ENCODE measurements at regions not wholly inside any gene's neighbourhood (a gene's known extent, or its start where the extent isn't known, plus 50 kb on each side); places are given as distances from the start of the nearest gene placed in this dataset.
A peak's percentile ranks its signal among the peaks of the same experiment; 100 is the strongest.

DNA sequence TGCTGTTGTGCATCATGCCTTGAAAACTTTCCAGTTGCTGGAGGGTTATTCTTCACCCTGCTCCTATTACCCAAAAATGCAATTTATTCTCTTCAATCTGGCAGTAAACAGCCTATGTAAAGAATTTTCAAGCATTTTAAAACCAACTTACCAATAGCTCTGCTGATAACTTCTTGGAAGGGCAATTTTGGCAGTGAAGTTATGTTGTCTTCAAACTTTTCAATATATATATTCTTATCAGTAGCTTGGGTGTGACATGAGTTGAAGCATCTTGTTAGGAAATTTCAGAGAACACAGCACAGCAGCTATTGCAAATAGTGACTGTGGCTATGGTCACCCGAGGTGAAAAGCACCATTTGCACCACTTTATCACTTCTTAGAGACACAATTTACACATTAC is 395.5 kb downstream of the STK39 start:
- DNase-seq: peak in 2 of 4 donors; percentile 70 to 76

GRCh38 chr2:167851323-167851860 is 396.0 kb downstream of the STK39 start:
- H3K36me3 ChIP-seq: no peaks in the 10 kb centered on the region
- no peaks in the 10 kb centered on the region for H3K9me3 ChIP-seq
- TF ChIP-seq, protein P1, sequence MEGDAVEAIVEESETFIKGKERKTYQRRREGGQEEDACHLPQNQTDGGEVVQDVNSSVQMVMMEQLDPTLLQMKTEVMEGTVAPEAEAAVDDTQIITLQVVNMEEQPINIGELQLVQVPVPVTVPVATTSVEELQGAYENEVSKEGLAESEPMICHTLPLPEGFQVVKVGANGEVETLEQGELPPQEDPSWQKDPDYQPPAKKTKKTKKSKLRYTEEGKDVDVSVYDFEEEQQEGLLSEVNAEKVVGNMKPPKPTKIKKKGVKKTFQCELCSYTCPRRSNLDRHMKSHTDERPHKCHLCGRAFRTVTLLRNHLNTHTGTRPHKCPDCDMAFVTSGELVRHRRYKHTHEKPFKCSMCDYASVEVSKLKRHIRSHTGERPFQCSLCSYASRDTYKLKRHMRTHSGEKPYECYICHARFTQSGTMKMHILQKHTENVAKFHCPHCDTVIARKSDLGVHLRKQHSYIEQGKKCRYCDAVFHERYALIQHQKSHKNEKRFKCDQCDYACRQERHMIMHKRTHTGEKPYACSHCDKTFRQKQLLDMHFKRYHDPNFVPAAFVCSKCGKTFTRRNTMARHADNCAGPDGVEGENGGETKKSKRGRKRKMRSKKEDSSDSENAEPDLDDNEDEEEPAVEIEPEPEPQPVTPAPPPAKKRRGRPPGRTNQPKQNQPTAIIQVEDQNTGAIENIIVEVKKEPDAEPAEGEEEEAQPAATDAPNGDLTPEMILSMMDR (IDR thresholded peaks at IDR 0.05): no peak
- no peaks in the 10 kb centered on the region for H3K4me1 ChIP-seq
- intact Hi-C loops (cut with DNase I): no loop called here
- DNase-seq (peak in 2 of 4 donors; percentile 57 to 60), ATAC-seq (no peak)
- no peak overlapping the region for H3K4me3 ChIP-seq
- no peak overlapping the region for H3K27ac ChIP-seq
- H3K27me3 ChIP-seq: no peaks in the 10 kb centered on the region

More for the DNA sequence above, 395.5 kb downstream of the STK39 start:
- Histone ChIP-seq H3K36me3 (no peaks in the 10 kb centered on the region), H3K4me3 (no peak overlapping the region), H3K9me3 (no peaks in the 10 kb centered on the region), H3K4me1 (no peaks in the 10 kb centered on the region), H3K27me3 (no peaks in the 10 kb centered on the region), H3K27ac (no peak overlapping the region)
- no peak for ATAC-seq
- TF ChIP-seq, protein P1 (IDR thresholded peaks at IDR 0.05): no peak
- intact Hi-C loops (cut with DNase I): no loop called here

- H3K27ac ChIP-seq: no peak overlapping the region
- intact Hi-C loops (cut with DNase I): no loop called here
- no peaks in the 10 kb centered on the region for H3K36me3 ChIP-seq
- TF ChIP-seq, protein P1 (IDR thresholded peaks at IDR 0.05): no peak
- no peak for ATAC-seq
- DNase-seq: no peak
- H3K4me3 ChIP-seq: no peak overlapping the region
- no peaks in the 10 kb centered on the region for H3K9me3 ChIP-seq
- H3K4me1 ChIP-seq: no peaks in the 10 kb centered on the region
- no peaks in the 10 kb centered on the region for H3K27me3 ChIP-seq
Observed at GRCh38 chr2:167844714-167845530, 402.5 kb downstream of the STK39 start.

DNA sequence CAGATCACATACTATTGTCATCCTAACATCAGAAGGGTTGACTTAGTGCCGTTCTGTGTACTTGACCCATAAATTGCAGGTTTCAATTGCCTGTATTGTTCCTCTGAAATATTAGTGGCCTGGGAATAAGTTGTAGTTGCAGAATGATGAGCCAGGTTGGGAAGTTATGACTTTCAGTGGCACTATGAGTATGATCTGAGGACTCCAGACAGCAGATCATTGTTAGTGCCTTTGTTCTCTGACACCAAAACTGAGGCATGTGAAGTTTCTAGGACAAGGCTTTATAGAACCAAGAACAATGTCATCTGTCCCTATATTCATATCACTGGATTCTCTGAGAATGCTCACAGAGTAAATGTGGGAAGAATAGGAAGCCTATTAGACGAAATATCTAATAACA is 403.7 kb downstream of the STK39 start:
- intact Hi-C loops (cut with DNase I): no loop called here
- H3K27ac ChIP-seq: no peak overlapping the region
- TF ChIP-seq, protein P1 (IDR thresholded peaks at IDR 0.05): no peak

DNA sequence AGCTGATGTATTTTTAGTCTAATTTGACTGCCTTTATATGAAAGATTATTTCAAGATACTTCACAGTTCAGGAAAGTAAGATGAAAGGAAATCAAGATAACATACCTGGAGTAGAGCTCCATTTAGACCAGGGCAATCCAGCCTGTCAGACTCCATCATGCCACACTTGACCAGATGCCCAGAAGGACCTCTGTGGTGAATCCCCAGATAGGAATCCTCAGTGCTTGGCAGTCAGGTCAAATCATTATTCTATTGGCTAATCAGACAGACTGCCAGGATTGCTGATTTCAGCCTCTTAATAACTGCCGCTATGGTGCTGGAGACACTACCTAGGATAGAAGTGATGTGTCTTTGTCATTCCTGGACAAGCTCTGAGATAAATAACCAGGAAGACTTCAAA is 404.2 kb downstream of the STK39 start:
- no peak for ATAC-seq
- Histone ChIP-seq H3K4me3 (no peak overlapping the region), H3K4me1 (no peaks in the 10 kb centered on the region), H3K36me3 (no peaks in the 10 kb centered on the region), H3K9me3 (no peaks in the 10 kb centered on the region), H3K27ac (no peak overlapping the region), H3K27me3 (no peaks in the 10 kb centered on the region)
- no peak for DNase-seq
- intact Hi-C loops (cut with DNase I): no loop called here
- TF ChIP-seq, protein P1 (IDR thresholded peaks at IDR 0.05): no peak

More for the DNA sequence above, 403.7 kb downstream of the STK39 start:
- Histone ChIP-seq H3K9me3 (no peaks in the 10 kb centered on the region), H3K4me1 (no peaks in the 10 kb centered on the region), H3K36me3 (no peaks in the 10 kb centered on the region), H3K27me3 (no peaks in the 10 kb centered on the region), H3K4me3 (no peak overlapping the region)
- DNase-seq: no peak
- no peak for ATAC-seq
